UCSD-AML1 (cell line): ENCODE measurements at regions not wholly inside any gene's neighbourhood (a gene's known extent, or its start where the extent isn't known, plus 50 kb on each side); places are given as distances from the start of the nearest gene placed in this dataset.
"Not testable (repeated sequence)": the region's sequence is repeated elsewhere in the genome, so short reads cannot be mapped to it uniquely, and the experiment has no call there.

Experiments
- DNase-seq: peaks from one replicate; lab custom pipeline; 2025; ENCODE audit not compliant: unreplicated experiment; lab: John Stamatoyannopoulos, UW

DNA sequence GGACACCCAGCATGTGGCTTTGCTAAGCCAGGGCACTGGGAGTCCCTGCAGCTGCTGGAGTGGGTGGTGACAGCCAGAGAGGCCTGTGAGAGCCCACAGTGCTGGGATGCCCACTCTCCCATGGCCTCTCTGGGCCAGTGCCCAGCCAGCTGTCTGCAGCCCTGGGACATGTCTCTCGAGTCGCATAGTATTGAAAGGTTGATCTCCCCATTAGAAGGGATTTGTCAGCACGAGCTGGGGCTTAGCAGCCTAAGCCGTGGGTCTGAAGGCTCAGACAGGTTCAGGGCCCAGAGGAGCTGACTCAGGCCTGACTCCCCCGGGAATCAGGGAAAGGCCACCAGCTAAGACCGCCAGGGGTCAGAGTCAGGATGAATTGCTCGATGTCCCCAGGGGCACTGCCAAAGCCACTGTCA, 53.5 kb downstream of the FOXD2 start:
- DNase-seq, result no peak

GRCh38 chr1:47495176-47495713, 57.4 kb downstream of the FOXD2 start:
- DNase-seq, result no peak

DNA sequence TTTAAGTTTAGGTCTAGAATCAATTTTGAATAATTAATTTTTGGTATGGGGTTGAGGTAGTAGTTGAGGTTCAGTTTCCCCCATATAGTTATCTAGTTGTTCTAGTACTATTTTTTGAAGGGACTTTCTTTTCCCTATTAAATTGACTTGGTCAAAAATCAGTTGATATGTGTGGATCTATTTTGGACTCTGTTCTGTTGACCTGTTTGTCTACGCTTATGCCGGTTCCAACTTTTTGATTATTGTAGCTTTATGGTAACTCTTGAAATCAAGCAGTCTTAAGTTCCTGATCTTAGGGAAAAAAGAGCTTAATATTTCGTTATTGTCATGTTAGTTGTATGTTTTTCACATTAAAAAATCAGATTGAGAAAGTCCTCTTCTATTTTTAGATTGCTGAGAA, 60.7 kb downstream of the FOXD2 start:
- no peak for DNase-seq

- DNase-seq, result no peak
Measured at GRCh38 chr1:47501069-47501468, 63.2 kb downstream of the FOXD2 start.

GRCh38 chr1:47502746-47503370, 65.0 kb downstream of the FOXD2 start:
- no peak for DNase-seq

- DNase-seq, result not testable (repeated sequence)
Measured at GRCh38 chr1:47504840-47505239, 67.0 kb downstream of the FOXD2 start.

GRCh38 chr1:47505267-47505666, 67.4 kb downstream of the FOXD2 start:
- no peak for DNase-seq

GRCh38 chr1:47506053-47506452, 68.2 kb downstream of the FOXD2 start:
- no peak for DNase-seq

DNA sequence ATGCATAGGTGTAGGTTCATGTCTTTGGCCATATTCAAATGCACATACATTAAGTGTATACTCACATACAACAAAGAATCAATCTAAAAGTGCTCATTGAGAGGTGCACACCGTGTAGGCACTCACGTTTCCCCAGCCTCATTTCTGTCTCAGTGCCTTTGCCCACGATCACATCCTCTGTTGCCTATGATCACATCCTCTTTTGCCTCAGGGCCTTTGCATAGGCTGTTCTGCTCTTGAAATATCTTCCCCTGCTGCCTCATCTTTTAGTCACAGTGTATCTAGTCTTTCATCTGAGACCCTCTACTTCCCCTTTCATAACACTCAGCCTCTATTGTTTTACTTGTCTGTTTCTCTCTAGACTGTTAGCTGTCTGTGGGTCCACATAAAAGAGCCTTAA, 69.3 kb downstream of the FOXD2 start:
- no peak for DNase-seq

DNA sequence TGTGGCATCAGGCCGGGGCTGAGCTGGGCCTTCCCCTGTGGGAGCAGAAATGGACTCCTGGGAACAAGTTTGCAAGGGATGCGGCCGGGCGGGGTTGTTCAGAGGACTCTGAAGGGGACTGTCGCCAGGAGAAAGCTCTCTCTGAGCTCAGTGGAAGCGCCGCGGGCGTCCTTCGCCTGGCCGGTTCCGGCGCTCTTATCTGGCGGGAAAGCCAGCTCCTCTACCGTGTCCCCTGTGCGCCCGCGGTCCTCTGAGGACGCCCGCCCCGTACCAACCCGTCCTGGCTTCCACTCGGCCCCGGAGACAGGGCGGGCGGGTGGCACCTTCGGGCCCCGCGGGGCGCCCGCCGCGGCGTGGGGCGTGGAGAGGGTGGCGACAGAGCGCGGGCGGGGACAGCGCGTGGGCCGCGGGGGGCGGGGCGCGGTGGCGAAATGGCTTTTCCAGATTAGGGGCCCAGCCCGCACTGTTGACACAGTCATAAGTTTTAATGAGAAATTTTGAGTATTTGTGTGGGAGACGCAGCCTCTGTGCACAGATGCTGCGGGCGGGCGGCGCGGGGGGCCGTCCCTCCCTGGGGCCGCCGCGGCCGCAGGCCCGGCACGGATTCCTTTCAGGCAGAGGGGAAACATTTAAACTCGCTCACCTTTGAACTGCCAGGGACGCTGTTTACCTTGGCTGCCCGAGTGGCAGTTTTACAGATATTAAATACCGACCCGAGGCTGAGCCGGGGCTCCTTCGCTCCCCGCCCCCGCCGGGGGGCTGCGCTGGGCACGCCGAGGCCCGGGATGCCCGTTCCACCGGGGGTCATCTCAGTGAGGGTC, 70.2 kb downstream of the FOXD2 start:
- no peak for DNase-seq

GRCh38 chr1:47508702-47509431, 71.0 kb downstream of the FOXD2 start:
- no peak for DNase-seq

DNA sequence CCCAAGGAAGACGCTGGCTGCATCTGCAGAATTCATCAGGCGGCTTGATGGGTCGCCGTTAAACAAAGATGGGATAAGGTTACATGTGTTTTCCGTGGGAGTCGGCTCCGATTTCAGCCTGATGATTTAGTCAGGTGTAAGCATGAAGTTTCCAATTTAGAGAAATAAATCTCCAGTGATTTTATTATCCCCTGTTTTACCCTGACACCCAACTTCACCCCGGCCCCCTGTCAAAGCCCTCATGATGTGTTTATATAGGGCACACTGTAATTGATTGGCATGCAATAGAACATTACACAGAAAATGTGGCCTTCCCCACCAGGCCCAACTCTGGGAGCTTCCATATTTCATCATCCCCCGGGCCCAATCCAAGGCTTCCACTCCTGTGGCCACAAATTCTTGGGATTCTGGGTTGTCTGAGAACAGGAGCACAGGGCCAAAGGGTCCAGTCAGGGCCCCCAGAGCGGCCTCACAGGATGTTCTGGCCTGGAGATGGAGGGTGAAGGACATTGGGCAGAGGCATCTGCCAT, 72.5 kb downstream of the FOXD2 start:
- DNase-seq, result no peak

GRCh38 chr1:47511825-47512224, 74.0 kb downstream of the FOXD2 start:
- no peak for DNase-seq

DNA sequence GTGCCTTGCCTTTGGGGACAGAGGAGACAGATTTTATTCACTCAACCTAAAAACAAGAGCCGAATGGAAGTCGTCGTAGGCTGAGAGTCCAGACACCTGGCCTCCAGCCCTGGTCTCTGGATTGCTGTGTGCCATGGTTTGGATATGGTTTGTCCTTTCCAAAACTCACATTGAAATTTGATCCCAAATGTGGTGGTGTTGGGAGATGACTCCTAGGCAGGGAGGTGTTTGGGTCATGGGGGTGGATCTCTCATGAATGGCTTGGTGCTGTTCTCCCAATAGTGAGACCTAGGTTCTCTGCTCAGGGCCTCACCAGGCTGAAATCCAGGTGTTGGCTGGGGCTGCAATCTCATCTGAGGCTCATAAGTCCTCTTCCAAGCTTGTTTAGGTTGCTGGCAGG, 75.5 kb downstream of the FOXD2 start:
- no peak for DNase-seq

DNA sequence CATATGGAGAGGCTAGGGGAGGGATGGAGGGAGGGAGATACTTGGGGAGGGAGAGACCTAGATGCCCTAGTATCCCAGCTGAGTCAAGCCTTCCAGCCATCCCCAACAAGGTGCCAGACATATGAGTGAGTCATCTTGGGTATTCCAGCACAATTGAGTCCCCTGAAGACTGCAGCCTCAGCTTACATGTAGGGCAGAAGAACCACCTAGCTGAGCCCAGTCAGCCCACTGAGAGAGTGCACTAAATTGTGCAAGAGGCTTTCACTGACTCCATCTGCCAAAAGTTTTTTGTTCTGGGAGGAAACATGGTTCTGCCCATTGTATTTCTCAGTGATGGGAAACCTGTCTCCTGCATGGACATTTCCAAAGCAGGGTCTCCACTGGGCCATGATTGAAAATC, 76.4 kb downstream of the FOXD2 start:
- no peak for DNase-seq

- DNase-seq, result no peak
Measured at GRCh38 chr1:47515164-47515789, 77.4 kb downstream of the FOXD2 start.

DNA sequence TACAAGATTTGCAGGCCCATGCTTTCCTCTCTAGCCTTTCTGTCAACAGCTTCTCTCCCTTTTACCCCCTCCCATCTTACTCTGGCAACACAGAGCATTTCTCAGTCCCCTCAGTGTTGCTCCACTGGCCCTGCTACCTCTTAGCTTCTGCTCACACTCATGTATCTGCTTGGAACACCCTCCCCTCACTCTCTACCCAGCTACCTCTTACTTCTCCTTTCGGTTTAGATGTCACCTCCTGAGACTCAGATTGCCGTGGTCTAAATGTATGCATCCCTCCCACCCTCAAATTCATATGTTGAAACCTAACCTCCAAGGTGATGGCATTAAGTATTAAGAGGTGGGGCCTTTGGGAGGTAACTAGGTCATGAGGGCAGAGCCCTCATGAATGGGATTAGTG, 80.1 kb downstream of the FOXD2 start:
- no peak for DNase-seq

DNA sequence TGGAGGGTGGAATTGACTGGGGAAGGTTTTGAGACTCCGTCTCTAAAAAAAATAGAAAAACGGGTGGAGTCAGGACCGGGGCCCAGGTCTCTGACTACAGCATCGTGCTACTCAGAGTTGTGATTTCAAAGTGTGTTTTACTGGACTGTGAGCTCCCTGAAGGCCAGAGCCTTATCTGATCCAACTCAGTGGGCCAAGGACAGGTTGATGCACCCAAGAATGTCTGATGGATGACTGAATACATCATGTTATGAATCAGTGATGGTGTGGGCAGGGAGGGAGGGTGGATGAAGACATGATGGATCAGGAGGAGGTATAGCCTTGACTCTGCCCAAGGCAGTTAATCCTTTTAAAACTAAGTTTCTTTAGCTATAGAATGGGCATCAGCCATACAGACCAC, 81.6 kb downstream of the FOXD2 start:
- DNase-seq, result no peak

DNA sequence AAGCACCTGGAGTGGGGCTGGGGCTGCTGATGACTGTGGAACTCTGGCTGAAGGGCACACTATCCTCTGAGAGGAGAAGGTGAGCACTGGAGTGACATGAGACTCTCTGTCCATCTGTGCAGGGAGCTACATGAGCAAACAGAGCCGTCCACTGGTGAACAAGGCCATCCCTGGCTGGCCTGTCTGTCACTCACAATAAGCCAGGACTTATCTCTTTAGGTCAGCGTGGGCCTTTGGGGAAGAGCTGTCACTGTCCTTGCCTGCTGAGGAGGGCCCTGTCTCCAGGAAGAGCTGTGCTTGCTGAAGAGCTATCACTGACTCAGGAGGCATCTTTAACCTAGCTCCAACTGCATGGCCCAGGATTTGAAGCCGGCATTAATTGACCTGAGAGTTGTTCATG, 82.1 kb downstream of the FOXD2 start:
- no peak for DNase-seq

- DNase-seq, result no peak
Measured at GRCh38 chr1:47521034-47521881, 83.4 kb downstream of the FOXD2 start.
